ENCODE measurements at regions not wholly inside any gene's neighbourhood (a gene's known extent, or its start where the extent isn't known, plus 50 kb on each side); places are given as distances from the start of the nearest gene placed in this dataset.

GRCh38 chr9:80082213-80082612, 510.4 kb downstream of the TLE4 start:
- DNase-seq (ENCODE audit: low read depth in 2 of 2), result no peak

DNA sequence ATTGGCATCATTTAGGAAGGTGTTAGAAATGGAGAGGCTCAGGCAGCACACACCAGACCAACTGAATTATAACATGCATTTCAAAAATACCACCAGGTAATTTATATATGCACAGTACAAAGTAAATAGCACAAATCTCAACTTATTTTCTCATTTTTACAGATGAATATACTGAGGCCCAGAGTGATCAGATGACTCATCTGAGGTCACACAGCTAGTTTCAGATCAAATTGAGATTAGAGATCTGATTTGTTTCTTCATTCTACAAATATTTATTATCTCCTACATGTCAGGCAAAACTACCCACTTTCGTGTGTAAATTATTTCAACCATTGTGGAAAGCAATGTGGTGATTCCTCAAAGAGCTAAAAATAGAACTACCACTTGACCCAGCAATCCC, 507.1 kb downstream of the TLE4 start:
- DNase-seq (ENCODE audit: low read depth in 2 of 2), result no peak

GRCh38 chr9:80077059-80077458, 505.3 kb downstream of the TLE4 start:
- DNase-seq (ENCODE audit: low read depth in 2 of 2), result no peak

GRCh38 chr9:80076162-80076561, 504.4 kb downstream of the TLE4 start:
- DNase-seq (ENCODE audit: low read depth in 2 of 2), result no peak

DNA sequence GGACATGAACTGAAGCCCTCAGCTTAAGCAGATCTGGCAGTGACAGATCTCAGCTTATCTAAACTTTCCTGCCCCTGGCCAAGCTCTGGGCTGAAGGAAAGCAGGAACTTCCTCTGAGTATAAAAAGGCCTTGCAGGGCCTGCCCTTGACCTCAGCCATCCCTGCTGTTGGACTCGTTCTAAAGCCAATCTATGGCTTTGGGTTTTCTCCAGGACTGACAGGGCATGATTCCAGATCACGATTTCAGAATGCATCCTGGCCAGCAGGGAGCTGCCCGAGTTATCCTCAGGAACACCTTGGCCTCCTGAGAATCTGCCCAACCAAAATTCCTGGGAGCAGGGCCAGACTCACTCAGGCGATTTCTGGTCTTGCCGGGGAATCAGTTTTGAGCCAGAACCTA, 502.7 kb downstream of the TLE4 start:
- no peak for DNase-seq (ENCODE audit: low read depth in 2 of 2)

DNA sequence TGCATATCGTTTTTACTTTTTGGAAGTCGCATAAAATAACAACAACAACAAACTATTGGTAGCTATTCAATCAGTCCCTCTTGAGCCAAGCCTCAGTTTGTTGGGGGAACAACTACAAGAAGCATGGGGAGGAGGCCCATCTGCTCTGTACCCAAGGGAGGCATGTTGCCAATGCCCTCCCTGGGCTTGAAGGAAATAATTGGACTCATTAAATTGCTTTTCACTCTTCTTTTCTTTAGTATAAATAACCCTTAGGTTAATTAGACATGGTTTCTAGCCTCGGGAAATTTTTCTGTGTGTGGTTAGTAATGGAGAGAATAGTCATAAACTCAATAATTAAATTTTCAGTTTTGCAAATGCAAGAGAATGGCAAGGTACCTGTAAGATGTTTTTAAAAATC, 500.7 kb downstream of the TLE4 start:
- DNase-seq (ENCODE audit: low read depth in 2 of 2), result no peak

GRCh38 chr9:80070071-80070742, 498.4 kb downstream of the TLE4 start:
- DNase-seq (ENCODE audit: low read depth in 2 of 2), result no peak

DNA sequence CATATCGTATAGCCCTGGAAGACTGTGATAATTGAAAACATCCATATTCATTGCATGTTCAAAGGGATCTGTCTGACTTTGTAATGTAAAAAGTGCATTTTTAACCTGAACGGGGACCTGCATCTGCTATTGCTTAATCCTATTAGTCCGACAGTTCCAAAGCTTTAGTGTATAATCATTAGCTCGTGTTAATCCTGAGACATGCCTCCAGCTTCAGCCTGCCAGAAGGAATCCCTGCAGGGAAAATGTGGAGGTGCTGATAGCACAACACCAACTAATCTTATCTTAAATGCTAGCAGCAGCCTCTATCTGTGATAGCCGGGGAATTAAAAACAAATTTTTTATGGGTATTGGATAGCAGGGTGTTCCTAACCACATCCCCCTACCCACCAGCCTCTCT, 495.2 kb downstream of the TLE4 start:
- no peak for DNase-seq (ENCODE audit: low read depth in 2 of 2)

GRCh38 chr9:80062567-80062966, 490.8 kb downstream of the TLE4 start:
- DNase-seq (ENCODE audit: low read depth in 2 of 2), result no peak

GRCh38 chr9:80061940-80062339, 490.2 kb downstream of the TLE4 start:
- DNase-seq (ENCODE audit: low read depth in 2 of 2), result no peak

- no peak for DNase-seq (ENCODE audit: low read depth in 2 of 2)
Observed at GRCh38 chr9:80061096-80061495, 489.3 kb downstream of the TLE4 start.

DNA sequence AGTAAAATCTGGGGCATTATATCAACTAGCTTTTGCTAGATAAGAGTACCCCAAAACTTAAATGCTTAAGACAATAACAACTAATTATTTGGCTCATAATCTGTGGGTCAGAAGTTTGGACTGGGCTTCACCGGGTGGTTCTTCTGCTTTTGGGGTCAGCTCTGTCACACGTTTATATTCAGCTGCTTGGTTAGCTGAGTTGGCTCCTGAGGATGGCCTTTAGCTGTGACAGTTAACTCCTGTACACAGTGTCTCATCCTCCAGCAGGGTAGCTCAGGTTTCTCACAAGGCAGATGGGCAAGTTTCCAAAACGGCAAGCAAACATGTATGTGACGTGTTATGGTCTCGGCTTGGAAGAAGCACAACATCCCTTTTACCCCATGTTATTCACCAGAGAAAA, 488.2 kb downstream of the TLE4 start:
- DNase-seq (ENCODE audit: low read depth in 2 of 2), result no peak

GRCh38 chr9:80059191-80059590, 487.4 kb downstream of the TLE4 start:
- DNase-seq (ENCODE audit: low read depth in 2 of 2), result no peak

- DNase-seq (ENCODE audit: low read depth in 2 of 2), result no peak
Observed at GRCh38 chr9:80052830-80053229, 481.1 kb downstream of the TLE4 start.

GRCh38 chr9:80049096-80049782, 477.5 kb downstream of the TLE4 start:
- no peak for DNase-seq (ENCODE audit: low read depth in 2 of 2)

GRCh38 chr9:80046481-80046880, 474.7 kb downstream of the TLE4 start:
- no peak for DNase-seq (ENCODE audit: low read depth in 2 of 2)

DNA sequence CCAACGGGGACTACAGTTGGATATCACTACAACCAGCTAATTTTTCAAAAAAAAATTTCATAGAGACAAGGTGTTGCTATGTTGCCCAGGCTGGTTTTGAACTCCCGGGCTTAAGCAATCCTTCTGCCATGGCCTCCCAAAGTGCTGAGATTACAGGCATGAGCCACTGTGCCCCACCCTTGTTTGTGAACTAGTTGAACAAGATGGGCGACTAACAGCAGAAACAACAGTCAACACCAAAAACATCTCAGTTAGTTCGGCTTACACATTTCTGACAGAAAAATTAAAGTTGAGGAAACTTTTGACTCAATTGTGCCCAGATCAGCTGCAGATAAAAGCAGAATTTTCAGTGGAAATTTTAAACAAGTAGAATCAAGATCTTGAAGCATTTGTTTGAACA, 470.1 kb downstream of the TLE4 start:
- DNase-seq (ENCODE audit: low read depth in 2 of 2), result no peak

DNA sequence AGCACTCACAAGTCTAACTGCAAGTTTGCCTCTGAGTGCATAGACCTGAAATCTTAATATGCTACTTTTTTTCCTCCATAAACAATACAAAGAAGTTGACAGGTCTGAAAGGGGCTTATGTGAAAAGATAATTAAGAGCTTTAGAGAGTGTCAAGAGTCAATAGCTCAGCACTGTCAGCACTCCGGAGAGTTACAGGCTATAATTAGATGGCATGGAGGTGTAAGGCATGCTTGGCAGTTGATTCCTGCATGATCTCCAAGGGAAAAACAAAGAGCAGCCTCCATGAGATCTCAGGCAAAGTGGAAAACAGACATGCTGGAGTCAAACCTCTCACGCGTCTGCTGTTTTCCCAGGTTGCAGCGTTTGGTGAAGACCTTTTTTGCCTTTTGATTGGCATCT, 468.7 kb downstream of the TLE4 start:
- no peak for DNase-seq (ENCODE audit: low read depth in 2 of 2)

GRCh38 chr9:80030801-80031200, 459.0 kb downstream of the TLE4 start:
- DNase-seq (ENCODE audit: low read depth in 2 of 2), result no peak

GRCh38 chr9:80028501-80028900, 456.7 kb downstream of the TLE4 start:
- DNase-seq (ENCODE audit: low read depth in 2 of 2), result no peak

DNA sequence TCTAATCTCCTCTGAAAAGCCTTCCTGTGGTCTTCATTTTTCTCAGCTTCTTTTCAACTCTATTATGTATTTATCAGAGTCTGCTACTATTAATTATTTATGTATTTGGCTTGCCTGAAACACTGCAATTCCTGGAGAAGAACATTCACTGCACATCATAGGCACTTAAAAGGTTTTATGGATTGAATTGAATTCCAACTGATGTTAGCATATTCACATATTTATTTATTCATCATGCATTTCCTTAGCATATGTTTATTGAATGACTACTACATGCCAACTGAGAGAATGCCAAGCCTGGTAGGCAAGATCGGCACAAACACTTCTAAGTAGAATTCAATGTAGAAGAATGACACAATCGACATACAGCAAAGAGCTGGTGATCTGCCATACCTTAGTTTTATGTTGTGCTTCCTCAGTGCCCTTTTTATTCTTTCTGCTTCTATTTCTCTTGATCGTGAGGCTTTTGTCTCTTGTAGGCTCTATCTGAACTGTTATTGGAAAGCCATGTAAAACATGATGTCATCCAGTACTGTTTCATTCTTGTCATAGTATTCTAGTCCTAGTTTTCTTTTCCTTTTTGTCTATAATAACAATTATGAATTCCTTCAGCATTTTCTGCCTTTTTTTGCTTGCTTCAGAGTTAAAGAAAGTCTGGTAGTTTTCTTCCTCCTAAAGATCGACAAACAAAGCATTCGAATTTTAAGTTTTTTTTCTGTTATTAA, 454.2 kb downstream of the TLE4 start:
- no peak for DNase-seq (ENCODE audit: low read depth in 2 of 2)

- DNase-seq (ENCODE audit: low read depth in 2 of 2), result no peak
Observed at GRCh38 chr9:80025131-80025530, 453.4 kb downstream of the TLE4 start.

DNA sequence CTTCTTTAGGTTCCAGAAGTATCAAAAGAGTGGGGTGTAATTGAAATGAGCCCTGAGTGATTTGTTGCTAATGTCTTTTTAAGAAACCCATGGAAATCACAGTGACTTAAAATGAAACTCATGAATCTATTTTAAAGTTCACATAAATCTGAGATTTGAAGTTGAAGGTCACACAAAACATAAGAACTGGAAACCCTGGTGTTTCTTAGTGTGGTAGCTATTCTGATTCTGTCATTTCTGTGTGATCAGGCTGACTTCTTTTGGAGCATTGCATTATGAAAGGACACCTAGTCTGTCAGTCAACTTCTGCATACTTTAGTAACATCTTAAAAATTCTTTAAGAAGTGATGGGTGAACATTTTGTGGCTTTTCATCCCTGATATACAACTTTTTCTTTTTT, 448.8 kb downstream of the TLE4 start:
- DNase-seq (ENCODE audit: low read depth in 2 of 2), result no peak

Data from stimulated activated CD4-positive, alpha-beta T cell treated with anti-CD3 and anti-CD28 coated beads, Interleukin-1b, Interleukin-23, amount 100 ng/mL, for 4 hours (primary cell).